Dermis blood vessel endothelial cell (primary cell): ENCODE measurements at regions not wholly inside any gene's neighbourhood (a gene's known extent, or its start where the extent isn't known, plus 50 kb on each side); places are given as distances from the start of the nearest gene placed in this dataset.

Experiments used
- DNase-seq: peaks from one replicate; pipeline ENCODE4 v3.0.0; 2010

DNA sequence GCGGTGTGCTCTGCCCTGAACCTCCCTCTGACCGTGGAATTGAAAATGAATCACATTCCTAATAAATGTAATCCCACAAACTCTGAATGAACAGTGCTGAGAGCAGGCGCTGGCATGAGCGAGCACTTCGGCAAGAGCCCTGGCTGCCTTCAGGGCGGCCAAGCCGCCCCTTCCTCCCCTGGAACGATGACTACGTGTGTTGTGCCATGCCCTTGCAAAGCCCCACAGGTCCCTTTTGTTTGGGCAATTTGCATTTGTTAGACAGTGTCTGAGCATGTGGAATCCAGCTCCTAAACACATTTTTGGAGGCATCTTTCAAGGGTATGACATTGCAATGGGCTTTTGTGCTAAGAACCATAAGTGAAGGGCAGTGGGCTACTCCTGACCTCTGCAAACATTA lies 95.6 kb upstream of the MKI67 start:
- no peak for DNase-seq

- no peak for DNase-seq
Measured at GRCh38 chr10:128222332-128222849, 96.2 kb upstream of the MKI67 start.

DNA sequence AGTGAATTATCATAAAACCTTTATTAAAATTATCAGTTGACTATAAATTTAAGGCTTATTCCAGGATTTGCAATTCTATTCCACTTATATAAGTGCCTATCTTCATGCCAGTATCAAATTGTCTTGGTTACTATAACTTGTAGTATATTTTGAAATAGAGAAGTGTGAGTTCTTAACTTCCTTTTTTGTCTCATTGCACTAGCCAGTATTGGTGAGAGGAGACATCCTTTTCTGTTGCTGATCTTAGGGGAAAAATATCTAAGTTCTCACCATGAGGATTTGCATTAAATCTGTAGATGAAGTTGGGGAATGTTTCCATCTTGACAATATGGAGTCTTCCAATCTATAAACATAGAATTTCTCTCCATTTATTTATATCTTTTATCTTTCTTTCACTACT lies 104.2 kb upstream of the MKI67 start:
- no peak for DNase-seq

GRCh38 chr10:128233422-128233821 lies 107.2 kb upstream of the MKI67 start:
- DNase-seq: no peak

GRCh38 chr10:128237710-128238109 lies 111.5 kb upstream of the MKI67 start:
- DNase-seq: no peak

DNA sequence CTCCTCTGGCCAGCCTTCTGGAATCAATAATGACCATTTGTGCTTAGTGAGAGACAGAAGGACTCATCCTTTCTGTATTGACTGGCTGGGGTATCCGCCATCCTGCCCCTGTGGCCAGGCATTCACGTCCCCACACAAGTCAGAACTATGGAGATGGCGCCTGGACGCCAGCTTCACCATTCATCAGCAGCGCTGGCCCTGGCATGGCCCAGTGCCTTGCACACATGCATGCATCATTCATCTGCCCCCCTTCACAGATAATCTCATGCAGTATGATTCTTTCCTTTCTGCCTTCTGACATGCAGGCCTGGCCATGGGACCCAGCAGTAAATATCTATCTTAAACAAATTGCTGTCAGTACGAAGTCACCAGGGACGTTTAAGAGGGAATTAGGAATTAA lies 114.8 kb upstream of the MKI67 start:
- no peak for DNase-seq

- peak; percentile 5 for DNase-seq
Measured at GRCh38 chr10:128242641-128243040, 116.4 kb upstream of the MKI67 start.

- DNase-seq: no peak
Measured at GRCh38 chr10:128245026-128245425, 118.8 kb upstream of the MKI67 start.

DNA sequence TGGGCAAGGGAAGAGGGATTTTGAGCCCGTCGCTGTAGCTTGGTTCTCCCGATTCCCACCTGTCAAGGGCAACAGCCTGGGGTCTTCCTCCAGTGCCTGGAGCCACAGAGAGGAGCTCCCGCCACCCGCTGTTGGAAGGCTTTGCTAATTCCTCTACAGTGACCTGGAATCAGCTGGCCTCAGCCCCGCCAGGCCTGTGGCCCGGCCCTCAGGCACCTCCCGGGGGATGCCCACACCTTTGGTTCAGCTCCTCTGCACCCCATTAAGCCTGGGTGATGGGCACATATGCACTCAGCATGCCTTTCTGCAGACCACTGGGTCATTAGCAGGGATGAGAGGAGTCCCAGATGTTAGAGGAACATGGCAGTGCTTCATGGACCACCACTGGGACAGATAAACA lies 121.4 kb upstream of the MKI67 start:
- no peak for DNase-seq

DNA sequence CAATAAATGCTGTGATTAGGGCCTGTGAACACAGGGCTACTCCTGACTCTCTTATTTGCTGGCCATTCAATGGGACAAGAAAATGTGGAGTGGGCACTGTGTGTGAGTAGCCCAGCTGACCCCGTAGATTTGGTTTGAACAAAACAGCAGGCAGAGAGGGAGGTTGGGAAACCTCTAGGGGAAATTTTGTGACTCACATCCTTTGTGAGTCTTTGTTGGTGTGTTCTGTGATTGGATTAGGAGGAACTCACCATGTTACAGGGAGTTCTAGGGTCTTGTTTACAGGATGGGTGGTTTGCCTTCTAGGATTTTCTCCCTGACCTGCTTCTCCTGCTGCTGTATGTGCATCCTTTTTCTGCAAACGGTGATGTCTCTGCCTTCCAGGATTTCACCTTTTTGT lies 128.3 kb upstream of the MKI67 start:
- DNase-seq: peak; percentile 30

DNA sequence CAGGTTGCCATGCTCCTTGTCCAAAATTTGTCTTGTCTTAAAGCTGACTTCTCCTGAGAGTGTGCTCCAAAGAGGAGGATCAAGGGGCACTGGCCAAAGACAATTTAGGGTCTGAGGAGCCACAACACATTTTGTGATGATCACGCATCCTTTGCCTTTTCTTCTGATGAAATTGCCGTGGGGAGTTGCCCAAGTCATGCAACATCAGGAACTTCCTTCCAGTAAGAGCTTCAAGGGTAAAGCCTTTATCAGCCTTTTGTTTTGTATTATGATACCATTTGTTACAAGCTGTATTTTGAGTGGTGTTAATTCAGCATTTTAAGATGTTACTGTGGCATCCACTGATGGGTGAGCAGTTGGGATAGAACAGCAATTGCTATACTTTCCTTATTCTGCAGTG lies 131.2 kb upstream of the MKI67 start:
- DNase-seq: no peak

DNA sequence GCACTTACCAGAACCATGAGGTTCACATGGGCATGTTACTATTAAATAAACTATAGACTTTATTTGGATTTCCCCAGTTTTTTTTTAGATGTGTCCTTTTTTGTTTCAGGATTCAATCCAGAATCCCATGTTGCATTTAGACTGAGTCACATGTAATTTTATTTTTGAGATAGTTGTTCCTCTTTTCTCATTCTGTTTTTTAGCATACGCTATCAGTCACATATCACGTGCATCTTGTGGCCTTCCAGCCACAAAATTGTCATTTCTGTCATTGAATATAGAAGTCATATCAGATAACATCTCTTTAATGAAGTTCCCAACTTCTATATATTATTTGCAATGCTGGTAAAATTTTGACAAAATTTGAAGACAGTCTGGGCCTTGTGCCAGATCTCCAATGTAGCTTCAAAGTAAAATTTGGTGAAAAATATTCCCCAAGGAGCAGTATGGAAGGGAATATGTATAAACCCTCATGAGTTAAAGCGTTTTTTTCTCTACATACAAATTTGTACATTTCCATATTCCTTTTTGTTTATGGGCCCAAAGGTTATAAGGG lies 132.3 kb upstream of the MKI67 start:
- no peak for DNase-seq

DNA sequence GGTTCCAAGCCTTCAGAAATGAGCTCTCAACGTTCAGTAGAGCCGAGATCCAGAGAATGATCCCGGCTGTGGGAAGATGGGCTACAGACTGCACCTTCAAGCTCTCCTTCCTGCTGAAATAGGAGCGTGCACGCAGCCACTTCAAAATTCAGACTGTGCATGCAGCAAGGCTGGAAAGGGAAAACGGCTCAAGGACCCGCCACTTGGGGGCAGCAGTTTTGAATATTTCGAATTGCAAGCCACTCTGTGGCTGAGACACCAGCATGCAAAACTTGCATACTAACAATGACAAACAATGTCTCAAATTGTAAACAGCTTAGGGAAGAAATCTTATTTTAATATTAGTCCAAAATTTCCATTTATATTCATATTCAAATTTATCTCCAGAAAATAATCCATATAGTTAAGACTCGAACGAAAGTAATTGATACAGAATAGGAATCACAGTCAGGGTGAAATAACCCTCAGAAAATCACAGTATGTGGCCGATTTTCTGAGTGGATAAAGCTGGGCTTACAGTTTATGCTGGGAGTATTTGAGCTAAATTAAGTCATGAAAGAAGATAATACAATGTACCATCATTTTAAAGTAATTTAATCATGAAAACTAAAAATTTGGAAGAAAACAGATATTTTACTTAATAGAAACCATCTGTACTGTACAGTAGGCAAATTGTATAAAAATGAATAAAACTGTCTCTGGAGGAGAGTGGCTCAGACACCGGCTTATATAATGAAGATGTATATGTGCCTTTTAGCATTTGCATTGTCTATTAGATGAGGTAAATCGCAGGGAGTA lies 137.9 kb upstream of the MKI67 start:
- DNase-seq: peak; percentile 75

DNA sequence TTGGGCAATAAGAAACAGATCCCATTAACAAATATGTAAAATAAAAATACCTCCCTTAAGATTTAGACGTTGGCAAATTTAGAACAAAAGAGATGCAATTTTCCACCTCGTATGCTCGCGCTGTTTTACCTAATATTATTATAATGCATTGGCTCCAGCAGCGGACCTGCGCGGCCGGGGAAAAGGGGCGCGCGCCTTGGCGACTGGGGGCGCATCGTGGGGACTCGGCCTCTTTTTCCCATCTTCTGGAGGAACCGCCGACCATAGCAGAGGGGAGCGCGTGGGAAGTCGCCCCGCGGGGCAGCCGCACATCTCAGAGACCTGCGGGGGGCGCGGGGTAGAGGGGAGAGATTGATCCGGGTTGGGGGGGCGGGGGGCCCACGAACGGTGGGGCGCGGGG lies 139.4 kb upstream of the MKI67 start:
- DNase-seq: no peak

DNA sequence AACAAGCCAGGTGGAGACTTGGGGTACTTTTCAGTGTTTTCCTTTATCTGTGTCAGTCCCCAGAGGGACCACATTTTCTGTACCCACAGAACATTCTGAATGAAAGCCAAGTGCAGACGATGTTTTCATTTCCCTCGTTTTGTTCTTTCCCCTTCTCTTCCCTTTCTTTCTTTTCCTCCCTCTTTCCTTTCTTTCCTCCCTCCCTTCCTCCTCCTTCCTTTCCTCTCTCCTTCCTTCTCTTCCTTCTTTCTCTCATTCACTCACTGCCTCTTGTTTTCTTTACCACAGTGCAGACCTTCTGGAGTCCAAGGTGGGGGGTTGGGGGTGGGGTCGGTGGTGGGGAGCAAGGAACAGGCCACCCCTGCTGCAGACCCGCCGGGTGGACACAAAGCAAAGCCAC lies 141.4 kb upstream of the MKI67 start:
- no peak for DNase-seq

- DNase-seq: peak; percentile 68
Measured at GRCh38 chr10:128268015-128268722, 141.9 kb upstream of the MKI67 start.

- DNase-seq: peak; percentile 52
Measured at GRCh38 chr10:128274938-128275337, 148.7 kb upstream of the MKI67 start.

GRCh38 chr10:128275388-128276177 lies 149.4 kb upstream of the MKI67 start:
- peak; percentile 13 for DNase-seq

GRCh38 chr10:128277267-128277840 lies 151.1 kb upstream of the MKI67 start:
- DNase-seq: no peak

GRCh38 chr10:128278362-128278761 lies 152.1 kb upstream of the MKI67 start:
- DNase-seq: no peak

DNA sequence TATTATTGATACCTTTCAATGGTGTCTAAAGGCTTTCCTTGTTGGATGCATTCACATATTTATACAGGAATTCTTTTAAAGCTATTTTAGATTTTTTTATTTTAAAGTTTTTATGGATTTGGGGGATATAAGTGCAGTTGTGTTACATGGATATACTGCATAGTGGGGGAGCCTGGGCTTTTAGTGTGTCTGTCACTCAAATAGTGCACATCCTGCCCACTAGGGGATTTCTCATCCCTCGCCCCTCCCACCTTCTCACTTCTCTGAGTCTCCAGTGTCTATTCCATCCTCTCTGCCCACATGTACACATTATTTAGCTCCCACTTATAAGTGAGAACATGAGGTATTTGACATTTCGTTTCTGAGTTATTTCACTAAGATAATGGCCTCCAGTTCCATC lies 154.0 kb upstream of the MKI67 start:
- no peak for DNase-seq

DNA sequence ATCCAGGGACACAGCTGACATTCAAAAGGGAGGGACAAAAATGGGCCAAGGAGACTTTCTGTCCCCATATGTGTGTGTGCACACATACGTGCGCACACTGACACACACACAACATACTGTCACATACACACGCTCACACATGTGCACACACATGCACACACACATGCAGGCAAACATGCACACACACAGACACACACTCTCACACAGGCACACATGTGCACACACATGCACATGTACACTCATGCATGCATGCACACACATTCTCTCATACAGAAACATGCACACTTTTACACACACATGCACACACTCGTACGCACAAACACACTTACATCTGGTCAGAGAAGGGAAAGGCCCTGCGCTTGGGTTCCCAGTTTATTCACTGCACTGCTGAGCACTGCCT lies 155.1 kb upstream of the MKI67 start:
- DNase-seq: no peak

DNA sequence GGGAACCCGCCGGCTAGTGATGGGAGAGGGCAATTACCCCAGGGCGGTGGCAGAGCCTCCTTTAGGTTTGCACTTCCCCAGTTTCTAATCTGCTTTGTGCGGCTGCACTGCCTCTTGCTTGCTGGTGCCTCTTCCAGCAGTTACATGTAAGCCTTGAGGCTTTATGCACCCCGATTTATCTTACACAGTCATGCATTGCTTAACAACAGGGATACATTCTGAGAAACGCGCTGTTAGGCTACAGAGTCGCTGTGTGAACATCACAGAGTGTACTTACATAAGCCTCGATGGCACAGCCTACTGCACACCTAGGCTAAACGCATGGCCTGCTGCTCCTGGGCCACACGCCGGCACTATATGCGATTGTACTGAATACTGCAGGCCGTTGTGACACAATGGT lies 155.6 kb upstream of the MKI67 start:
- DNase-seq: no peak
